NCI-H446 treated with DMSO at 0.1 percent for 48 hours (cell line): ENCODE measurements at regions not wholly inside any gene's neighbourhood (a gene's known extent, or its start where the extent isn't known, plus 50 kb on each side); places are given as distances from the start of the nearest gene placed in this dataset.

Experiments
- DNase-seq: peaks from one replicate; lab custom pipeline; 2025; lab: John Stamatoyannopoulos, UW

- no peak for DNase-seq
Measured at GRCh38 chr1:112264010-112264409, 132.0 kb upstream of the CTTNBP2NL start.

GRCh38 chr1:112264553-112264952 lies 131.5 kb upstream of the CTTNBP2NL start:
- DNase-seq = no peak

GRCh38 chr1:112265931-112266330 lies 130.1 kb upstream of the CTTNBP2NL start:
- no peak for DNase-seq

- no peak for DNase-seq
Measured at GRCh38 chr1:112267206-112267605, 128.8 kb upstream of the CTTNBP2NL start.

- DNase-seq = no peak
Measured at GRCh38 chr1:112267929-112268328, 128.1 kb upstream of the CTTNBP2NL start.

- no peak for DNase-seq
Measured at GRCh38 chr1:112268408-112268807, 127.6 kb upstream of the CTTNBP2NL start.

- no peak for DNase-seq
Measured at GRCh38 chr1:112271270-112271669, 124.7 kb upstream of the CTTNBP2NL start.

GRCh38 chr1:112272101-112272772 lies 123.8 kb upstream of the CTTNBP2NL start:
- no peak for DNase-seq

GRCh38 chr1:112284796-112285195 lies 111.2 kb upstream of the CTTNBP2NL start:
- DNase-seq = no peak

- DNase-seq = no peak
Measured at GRCh38 chr1:112285316-112285715, 110.7 kb upstream of the CTTNBP2NL start.

- DNase-seq = no peak
Measured at GRCh38 chr1:112285746-112286145, 110.3 kb upstream of the CTTNBP2NL start.

- DNase-seq = no peak
Measured at GRCh38 chr1:112296908-112297307, 99.1 kb upstream of the CTTNBP2NL start.

- DNase-seq = no peak
Measured at GRCh38 chr1:112297536-112297935, 98.5 kb upstream of the CTTNBP2NL start.

GRCh38 chr1:112298558-112298957 lies 97.5 kb upstream of the CTTNBP2NL start:
- no peak for DNase-seq

- no peak for DNase-seq
Measured at GRCh38 chr1:112304126-112304525, 91.9 kb upstream of the CTTNBP2NL start.

- DNase-seq = no peak
Measured at GRCh38 chr1:112304612-112305011, 91.4 kb upstream of the CTTNBP2NL start.

GRCh38 chr1:112307930-112308591 lies 88.0 kb upstream of the CTTNBP2NL start:
- DNase-seq = no peak

- DNase-seq = no peak
Measured at GRCh38 chr1:112308716-112309115, 87.3 kb upstream of the CTTNBP2NL start.

- no peak for DNase-seq
Measured at GRCh38 chr1:112309499-112309898, 86.5 kb upstream of the CTTNBP2NL start.

GRCh38 chr1:112312315-112312714 lies 83.7 kb upstream of the CTTNBP2NL start:
- no peak for DNase-seq

- DNase-seq = no peak
Measured at GRCh38 chr1:112312879-112313278, 83.1 kb upstream of the CTTNBP2NL start.

- no peak for DNase-seq
Measured at GRCh38 chr1:112316254-112316913, 79.6 kb upstream of the CTTNBP2NL start.

- DNase-seq = no peak
Measured at GRCh38 chr1:112317140-112317539, 78.9 kb upstream of the CTTNBP2NL start.
